ENCODE measurements at regions not wholly inside any gene's neighbourhood (a gene's known extent, or its start where the extent isn't known, plus 50 kb on each side); places are given as distances from the start of the nearest gene placed in this dataset.

- TF ChIP-seq CTCF (IDR thresholded peaks at IDR 0.05) (no peak), POLR2A (IDR thresholded peaks at IDR 0.05) (no peak)
Observed at GRCh38 chr5:158383486-158383885, 524.5 kb upstream of the CLINT1 start.
